GM23248 (cell line): ENCODE measurements at regions not wholly inside any gene's neighbourhood (a gene's known extent, or its start where the extent isn't known, plus 50 kb on each side); places are given as distances from the start of the nearest gene placed in this dataset.

ENCODE experiments used
- EZH2 ChIP-seq: fragments of 200-600 bp; sonication (generic); IDR thresholded peaks from 2 replicates; pipeline ENCODE4 v1.6.1; 2018; ENCODE audit warnings: antibody characterized with exemption, mild to moderate bottlenecking; ENCODE audit not compliant: insufficient read depth, poor library complexity, severe bottlenecking
- EZH2phosphoT487 ChIP-seq: fragments of 200-600 bp; sonication (generic); IDR thresholded peaks from 2 replicates; pipeline ENCODE4 v1.6.1; 2018; ENCODE audit warnings: antibody characterized with exemption, moderate library complexity, mild to moderate bottlenecking, low read depth; ENCODE audit not compliant: insufficient read depth

DNA sequence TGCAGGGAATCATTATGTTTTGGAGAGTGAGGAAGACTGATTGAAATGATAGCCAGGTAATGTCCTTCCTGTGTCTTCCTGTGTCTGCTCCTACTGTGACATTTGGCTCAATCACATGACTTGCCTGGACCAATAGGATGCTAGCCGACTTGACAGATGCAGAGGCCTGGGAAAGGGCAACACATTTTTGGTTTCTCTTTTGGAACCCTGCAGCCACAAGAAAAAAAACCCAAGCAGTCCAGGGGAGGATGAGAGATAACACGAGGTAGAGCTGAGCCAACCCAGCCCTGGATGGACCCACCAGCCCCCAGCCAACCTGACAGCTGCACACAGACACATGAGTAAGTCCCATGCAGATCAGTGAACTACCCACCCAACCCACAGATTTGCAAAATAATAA, 256.1 kb upstream of the SMARCA2 start:
- no peak for TF ChIP-seq EZH2phosphoT487
- no peak for TF ChIP-seq EZH2
